ENCODE measurements at regions not wholly inside any gene's neighbourhood (a gene's known extent, or its start where the extent isn't known, plus 50 kb on each side); places are given as distances from the start of the nearest gene placed in this dataset.

GRCh38 chr3:33919312-33920120, 121.1 kb downstream of the PDCD6IP start:
- no peak overlapping the region for H3K4me3 ChIP-seq (ENCODE audit: low read depth, low read length)
- DNase-seq (no peak), ATAC-seq (ENCODE audit: low read depth in 2 of 2) (no peak)
- Mint-ChIP-seq H3K27me3 (peaks cover 10% of the 10 kb centered on the region), H3K4me1 (no peaks in the 10 kb centered on the region), H3K9me3 (peaks cover 0 to 2% (median 0%) of the 10 kb centered on the region in 7 donors), H3K4me3 (no peak overlapping the region), H3K36me3 (no peaks in the 10 kb centered on the region), H3K27ac (no peak overlapping the region)
- no peaks in the 10 kb centered on the region for H3K36me3 ChIP-seq (ENCODE audit: control insufficient read depth, insufficient read depth, low read length)
- H3K9me3 ChIP-seq (ENCODE audit: control insufficient read depth in 2 of 2, low read length in 2 of 2), result no peaks in the 10 kb centered on the region
- H3K27me3 ChIP-seq (ENCODE audit: control insufficient read depth, insufficient read depth, low read length), result no peaks in the 10 kb centered on the region
- no peak overlapping the region for H3K27ac ChIP-seq (ENCODE audit: insufficient read depth, low read length, poor library complexity, severe bottlenecking)
- H3K4me1 ChIP-seq (ENCODE audit: control insufficient read depth, insufficient read depth, low read length, poor library complexity, severe bottlenecking), result no peaks in the 10 kb centered on the region

GRCh38 chr3:33920511-33920910, 122.1 kb downstream of the PDCD6IP start:
- Mint-ChIP-seq H3K4me1 (no peaks in the 10 kb centered on the region), H3K4me3 (no peak overlapping the region), H3K9me3 (peaks cover 0 to 2% (median 0%) of the 10 kb centered on the region in 7 donors), H3K27me3 (peaks cover 10% of the 10 kb centered on the region), H3K27ac (no peak overlapping the region), H3K36me3 (no peaks in the 10 kb centered on the region)
- no peaks in the 10 kb centered on the region for H3K36me3 ChIP-seq (ENCODE audit: control insufficient read depth, insufficient read depth, low read length)
- H3K9me3 ChIP-seq (ENCODE audit: control insufficient read depth in 2 of 2, low read length in 2 of 2), result no peaks in the 10 kb centered on the region
- ATAC-seq (ENCODE audit: low read depth in 2 of 2) (no peak), DNase-seq (no peak)
- H3K27me3 ChIP-seq (ENCODE audit: control insufficient read depth, insufficient read depth, low read length), result no peaks in the 10 kb centered on the region
- no peak overlapping the region for H3K27ac ChIP-seq (ENCODE audit: insufficient read depth, low read length, poor library complexity, severe bottlenecking)
- H3K4me3 ChIP-seq (ENCODE audit: low read depth, low read length), result no peak overlapping the region
- no peaks in the 10 kb centered on the region for H3K4me1 ChIP-seq (ENCODE audit: control insufficient read depth, insufficient read depth, low read length, poor library complexity, severe bottlenecking)

- Mint-ChIP-seq H3K4me1 (no peaks in the 10 kb centered on the region), H3K27ac (no peak overlapping the region), H3K27me3 (peaks cover 10% of the 10 kb centered on the region), H3K9me3 (peaks cover 0 to 2% (median 0%) of the 10 kb centered on the region in 7 donors), H3K36me3 (no peaks in the 10 kb centered on the region), H3K4me3 (no peak overlapping the region)
- DNase-seq (no peak), ATAC-seq (ENCODE audit: low read depth in 2 of 2) (no peak)
- Histone ChIP-seq H3K36me3 (ENCODE audit: control insufficient read depth, insufficient read depth, low read length) (no peaks in the 10 kb centered on the region), H3K4me3 (ENCODE audit: low read depth, low read length) (no peak overlapping the region), H3K4me1 (ENCODE audit: control insufficient read depth, insufficient read depth, low read length, poor library complexity, severe bottlenecking) (no peaks in the 10 kb centered on the region), H3K27me3 (ENCODE audit: control insufficient read depth, insufficient read depth, low read length) (no peaks in the 10 kb centered on the region), H3K27ac (ENCODE audit: insufficient read depth, low read length, poor library complexity, severe bottlenecking) (no peak overlapping the region), H3K9me3 (ENCODE audit: control insufficient read depth in 2 of 2, low read length in 2 of 2) (no peaks in the 10 kb centered on the region)
These were observed 123.2 kb downstream of the PDCD6IP start for GRCh38 chr3:33921608-33922007.

- no peak overlapping the region for H3K4me3 ChIP-seq (ENCODE audit: low read depth, low read length)
- H3K27ac Mint-ChIP-seq, result no peak overlapping the region
- peaks cover 10% of the 10 kb centered on the region for H3K27me3 Mint-ChIP-seq
- ATAC-seq (ENCODE audit: low read depth in 2 of 2) (no peak), DNase-seq (no peak)
- H3K9me3 ChIP-seq (ENCODE audit: control insufficient read depth in 2 of 2, low read length in 2 of 2), result no peaks in the 10 kb centered on the region
- H3K27me3 ChIP-seq (ENCODE audit: control insufficient read depth, insufficient read depth, low read length), result no peaks in the 10 kb centered on the region
- no peaks in the 10 kb centered on the region for H3K4me1 ChIP-seq (ENCODE audit: control insufficient read depth, insufficient read depth, low read length, poor library complexity, severe bottlenecking)
- H3K9me3 Mint-ChIP-seq, result peaks cover 0 to 2% (median 0%) of the 10 kb centered on the region in 7 donors
- no peaks in the 10 kb centered on the region for H3K4me1 Mint-ChIP-seq
- H3K4me3 Mint-ChIP-seq, result no peak overlapping the region
- H3K36me3 Mint-ChIP-seq, result no peaks in the 10 kb centered on the region
- H3K36me3 ChIP-seq (ENCODE audit: control insufficient read depth, insufficient read depth, low read length), result no peaks in the 10 kb centered on the region
- H3K27ac ChIP-seq (ENCODE audit: insufficient read depth, low read length, poor library complexity, severe bottlenecking), result no peak overlapping the region
These were observed 128.7 kb downstream of the PDCD6IP start for GRCh38 chr3:33926998-33927605.

- H3K27ac ChIP-seq (ENCODE audit: insufficient read depth, low read length, poor library complexity, severe bottlenecking), result no peak overlapping the region
- DNase-seq, result no peak
- H3K27me3 ChIP-seq (ENCODE audit: control insufficient read depth, insufficient read depth, low read length), result no peaks in the 10 kb centered on the region
- no peaks in the 10 kb centered on the region for H3K4me1 ChIP-seq (ENCODE audit: control insufficient read depth, insufficient read depth, low read length, poor library complexity, severe bottlenecking)
- H3K27ac Mint-ChIP-seq, result no peak overlapping the region
- H3K27me3 Mint-ChIP-seq, result peaks cover 5% of the 10 kb centered on the region
- no peaks in the 10 kb centered on the region for H3K4me1 Mint-ChIP-seq
- H3K9me3 Mint-ChIP-seq, result peaks cover 0 to 3% (median 0%) of the 10 kb centered on the region in 7 donors
- no peaks in the 10 kb centered on the region for H3K36me3 ChIP-seq (ENCODE audit: control insufficient read depth, insufficient read depth, low read length)
- no peak for ATAC-seq (ENCODE audit: low read depth in 2 of 2)
- no peaks in the 10 kb centered on the region for H3K36me3 Mint-ChIP-seq
- no peak overlapping the region for H3K4me3 ChIP-seq (ENCODE audit: low read depth, low read length)
- H3K9me3 ChIP-seq (ENCODE audit: control insufficient read depth in 2 of 2, low read length in 2 of 2), result no peaks in the 10 kb centered on the region
- no peak overlapping the region for H3K4me3 Mint-ChIP-seq
These were observed 131.4 kb downstream of the PDCD6IP start for GRCh38 chr3:33929813-33930212.

GRCh38 chr3:33931512-33931911, 133.1 kb downstream of the PDCD6IP start:
- no peaks in the 10 kb centered on the region for H3K36me3 ChIP-seq (ENCODE audit: control insufficient read depth, insufficient read depth, low read length)
- H3K27ac ChIP-seq (ENCODE audit: insufficient read depth, low read length, poor library complexity, severe bottlenecking), result no peak overlapping the region
- H3K9me3 Mint-ChIP-seq, result peaks cover 0 to 3% (median 0%) of the 10 kb centered on the region in 7 donors
- H3K27me3 ChIP-seq (ENCODE audit: control insufficient read depth, insufficient read depth, low read length), result no peaks in the 10 kb centered on the region
- no peaks in the 10 kb centered on the region for H3K4me1 ChIP-seq (ENCODE audit: control insufficient read depth, insufficient read depth, low read length, poor library complexity, severe bottlenecking)
- no peak overlapping the region for H3K4me3 Mint-ChIP-seq
- no peaks in the 10 kb centered on the region for H3K4me1 Mint-ChIP-seq
- DNase-seq, result no peak
- no peak for ATAC-seq (ENCODE audit: low read depth in 2 of 2)
- no peaks in the 10 kb centered on the region for H3K9me3 ChIP-seq (ENCODE audit: control insufficient read depth in 2 of 2, low read length in 2 of 2)
- peaks cover 10% of the 10 kb centered on the region for H3K27me3 Mint-ChIP-seq
- H3K4me3 ChIP-seq (ENCODE audit: low read depth, low read length), result no peak overlapping the region
- H3K27ac Mint-ChIP-seq, result no peak overlapping the region
- H3K36me3 Mint-ChIP-seq, result no peaks in the 10 kb centered on the region

GRCh38 chr3:33932010-33932764, 133.8 kb downstream of the PDCD6IP start:
- H3K36me3 ChIP-seq (ENCODE audit: control insufficient read depth, insufficient read depth, low read length), result no peaks in the 10 kb centered on the region
- peaks cover 10% of the 10 kb centered on the region for H3K27me3 Mint-ChIP-seq
- H3K4me3 Mint-ChIP-seq, result no peak overlapping the region

More at GRCh38 chr3:33932010-33932764, 133.8 kb downstream of the PDCD6IP start:
- Histone ChIP-seq H3K27me3 (ENCODE audit: control insufficient read depth, insufficient read depth, low read length) (no peaks in the 10 kb centered on the region), H3K9me3 (ENCODE audit: control insufficient read depth in 2 of 2, low read length in 2 of 2) (no peaks in the 10 kb centered on the region), H3K27ac (ENCODE audit: insufficient read depth, low read length, poor library complexity, severe bottlenecking) (no peak overlapping the region), H3K4me1 (ENCODE audit: control insufficient read depth, insufficient read depth, low read length, poor library complexity, severe bottlenecking) (no peaks in the 10 kb centered on the region), H3K4me3 (ENCODE audit: low read depth, low read length) (no peak overlapping the region)
- DNase-seq, result no peak
- no peak for ATAC-seq (ENCODE audit: low read depth in 2 of 2)
- Mint-ChIP-seq H3K9me3 (peaks cover 0 to 3% (median 0%) of the 10 kb centered on the region in 7 donors), H3K27ac (no peak overlapping the region), H3K4me1 (no peaks in the 10 kb centered on the region), H3K36me3 (no peaks in the 10 kb centered on the region)
